ENCODE measurements at regions not wholly inside any gene's neighbourhood (a gene's known extent, or its start where the extent isn't known, plus 50 kb on each side); places are given as distances from the start of the nearest gene placed in this dataset.
A peak's percentile ranks its signal among the peaks of the same experiment; 100 is the strongest.

GRCh38 chr2:71834796-71835195, 312.9 kb downstream of the CYP26B1 start:
- DNase-seq, result no peak
- H3K9me3 ChIP-seq, result no peaks in the 10 kb centered on the region
- no peaks in the 10 kb centered on the region for H3K4me1 ChIP-seq
- no peak overlapping the region for H3K4me3 ChIP-seq
- H3K27me3 ChIP-seq, result no peaks in the 10 kb centered on the region
- no peaks in the 10 kb centered on the region for H3K36me3 ChIP-seq
- peak overlapping the region in 1 of 4 donors; percentile 13 for H3K27ac ChIP-seq
- TF ChIP-seq CTCF (IDR thresholded peaks at IDR 0.05) (no peak), POLR2A (IDR thresholded peaks at IDR 0.05) (no peak)

DNA sequence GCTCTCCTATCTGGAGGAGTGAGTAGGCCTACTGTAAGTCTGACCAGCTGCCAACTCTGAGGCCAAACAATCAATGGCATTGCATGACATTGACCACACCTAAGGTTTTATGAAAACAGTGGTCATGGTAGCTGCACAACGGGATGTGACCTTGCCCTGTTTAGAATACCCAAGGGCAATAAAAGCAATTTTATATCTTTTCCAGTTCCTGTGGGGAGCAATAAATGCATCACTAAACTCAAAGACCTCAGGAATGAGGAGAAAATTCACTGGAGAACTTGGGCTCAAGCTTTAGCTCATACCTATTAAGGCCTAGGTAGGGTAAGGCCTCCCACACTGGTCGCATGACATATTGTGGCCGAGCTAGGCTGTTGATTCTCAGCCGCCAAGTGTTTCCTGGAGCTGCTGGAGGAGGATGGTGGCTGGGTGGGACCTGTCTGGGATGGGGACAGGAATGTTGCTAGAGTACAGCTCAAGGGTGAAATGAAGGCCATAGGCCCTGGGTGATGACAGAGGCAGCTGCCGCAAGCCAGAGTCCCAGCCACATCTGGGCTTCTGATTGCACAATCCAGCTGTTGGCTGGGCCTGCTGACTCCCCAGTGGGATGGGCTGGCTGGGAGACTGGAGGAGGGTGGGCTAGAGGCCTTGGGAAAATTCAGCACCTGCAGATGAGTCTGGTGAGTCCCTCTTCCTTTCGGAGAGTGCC, 313.7 kb downstream of the CYP26B1 start:
- no peaks in the 10 kb centered on the region for H3K4me1 ChIP-seq
- no peaks in the 10 kb centered on the region for H3K9me3 ChIP-seq
- H3K4me3 ChIP-seq, result no peak overlapping the region
- H3K36me3 ChIP-seq, result no peaks in the 10 kb centered on the region
- no peak for TF ChIP-seq POLR2A (IDR thresholded peaks at IDR 0.05)
- H3K27me3 ChIP-seq, result no peaks in the 10 kb centered on the region
- peak overlapping the region in 1 of 4 donors; percentile 13 for H3K27ac ChIP-seq
- DNase-seq, result peak in 1 of 3 donors; percentile 57

GRCh38 chr2:71833272-71833671, 314.4 kb downstream of the CYP26B1 start:
- H3K27me3 ChIP-seq, result no peaks in the 10 kb centered on the region
- no peaks in the 10 kb centered on the region for H3K36me3 ChIP-seq
- H3K4me3 ChIP-seq, result no peak overlapping the region
- no peaks in the 10 kb centered on the region for H3K9me3 ChIP-seq
- H3K4me1 ChIP-seq, result no peaks in the 10 kb centered on the region
- TF ChIP-seq CTCF (IDR thresholded peaks at IDR 0.05) (no peak), POLR2A (IDR thresholded peaks at IDR 0.05) (no peak)
- no peak overlapping the region for H3K27ac ChIP-seq
- DNase-seq, result no peak

- Histone ChIP-seq H3K27ac (no peak overlapping the region), H3K4me3 (no peak overlapping the region), H3K27me3 (no peaks in the 10 kb centered on the region), H3K9me3 (no peaks in the 10 kb centered on the region), H3K4me1 (no peaks in the 10 kb centered on the region), H3K36me3 (no peaks in the 10 kb centered on the region)
- TF ChIP-seq CTCF (IDR thresholded peaks at IDR 0.05) (no peak), POLR2A (IDR thresholded peaks at IDR 0.05) (no peak)
- no peak for DNase-seq
Measured at GRCh38 chr2:71832844-71833243, 314.8 kb downstream of the CYP26B1 start.

- no peak for DNase-seq
- no peak for TF ChIP-seq POLR2A (IDR thresholded peaks at IDR 0.05)
- TF ChIP-seq CTCF (IDR thresholded peaks at IDR 0.05), result no peak
- Histone ChIP-seq H3K4me3 (no peak overlapping the region), H3K27ac (no peak overlapping the region), H3K36me3 (no peaks in the 10 kb centered on the region), H3K4me1 (no peaks in the 10 kb centered on the region), H3K9me3 (no peaks in the 10 kb centered on the region), H3K27me3 (no peaks in the 10 kb centered on the region)
Measured at GRCh38 chr2:71832388-71832787, 315.3 kb downstream of the CYP26B1 start.

DNA sequence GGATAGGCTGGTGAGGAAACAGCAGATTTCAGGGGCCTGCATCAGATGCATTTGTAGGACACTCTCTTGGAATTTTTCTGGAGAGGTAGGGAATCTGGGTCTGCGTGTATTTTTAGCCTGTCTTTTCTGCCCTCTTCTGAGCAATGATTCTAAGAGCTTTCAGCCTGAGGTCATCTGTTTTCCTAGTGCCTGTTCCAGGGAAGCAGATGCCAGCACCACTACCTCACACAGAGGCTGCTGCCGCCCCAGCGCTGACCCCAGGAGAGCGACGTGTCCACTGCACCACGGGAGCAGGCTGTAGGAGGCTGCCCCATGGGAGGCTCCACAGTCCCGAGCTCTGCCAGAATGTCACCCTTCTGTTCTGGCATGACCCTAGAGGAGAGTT, 316.5 kb downstream of the CYP26B1 start:
- H3K36me3 ChIP-seq, result no peaks in the 10 kb centered on the region
- H3K4me1 ChIP-seq, result no peaks in the 10 kb centered on the region
- H3K27me3 ChIP-seq, result no peaks in the 10 kb centered on the region
- no peak overlapping the region for H3K4me3 ChIP-seq
- H3K9me3 ChIP-seq, result no peaks in the 10 kb centered on the region
- DNase-seq, result no peak
- H3K27ac ChIP-seq, result peak overlapping the region in 1 of 4 donors; percentile 15
- no peak for TF ChIP-seq POLR2A (IDR thresholded peaks at IDR 0.05)
- TF ChIP-seq CTCF (IDR thresholded peaks at IDR 0.05), result no peak

Measured in Peyer's patch (tissue), 4 donors.